HG03280 (cell line): ENCODE measurements at regions not wholly inside any gene's neighbourhood (a gene's known extent, or its start where the extent isn't known, plus 50 kb on each side); places are given as distances from the start of the nearest gene placed in this dataset.
A peak's percentile ranks its signal among the peaks of the same experiment; 100 is the strongest.
"Not testable (repeated sequence)": the region's sequence is repeated elsewhere in the genome, so short reads cannot be mapped to it uniquely, and the experiment has no call there.

Experiments
- ATAC-seq: cut with Tn5 transposase; IDR thresholded peaks from one replicate; pipeline ENCODE4 v1.9.1; 2021; ENCODE audit warnings: mild to moderate bottlenecking, moderate library complexity; ENCODE audit not compliant: unreplicated experiment

DNA sequence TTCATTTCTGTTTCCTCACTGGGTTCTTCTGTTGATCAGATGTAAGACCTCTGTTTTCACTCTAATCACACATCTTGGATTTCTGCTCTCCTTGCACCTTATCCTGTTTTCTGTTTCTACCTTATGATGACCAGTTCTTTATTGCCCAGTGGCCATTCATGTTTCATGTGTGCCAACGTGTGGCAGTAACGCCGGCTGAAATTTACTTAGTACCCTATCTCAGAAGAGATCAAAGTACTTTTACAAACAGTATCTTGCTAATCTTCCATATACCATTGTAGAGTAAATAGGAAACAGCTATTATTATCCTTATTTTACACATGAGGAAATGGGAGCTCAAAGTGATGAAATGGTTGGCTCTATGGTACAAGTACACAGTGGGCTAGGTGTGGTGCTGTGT is 74.0 kb downstream of the GATA3 start:
- ATAC-seq = no peak

DNA sequence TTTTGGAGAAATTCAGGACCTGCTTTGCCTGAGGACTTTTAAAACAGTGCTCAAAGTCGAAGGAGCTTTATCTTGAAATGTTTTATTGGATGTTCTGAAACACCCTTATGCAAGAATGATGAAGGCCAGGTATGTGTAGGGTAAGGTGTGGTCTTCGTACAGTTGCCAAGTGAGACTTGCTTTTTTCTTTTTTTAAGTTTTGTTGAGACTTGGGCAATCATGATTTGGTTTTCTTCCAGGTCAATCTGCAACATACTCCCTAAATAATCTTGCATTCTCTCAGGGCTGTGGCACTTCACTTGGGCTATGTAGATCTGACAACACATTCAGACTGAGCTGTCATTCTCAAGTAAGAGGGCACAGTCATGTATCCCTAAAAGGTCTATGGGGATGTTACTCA is 75.0 kb downstream of the GATA3 start:
- ATAC-seq = no peak

DNA sequence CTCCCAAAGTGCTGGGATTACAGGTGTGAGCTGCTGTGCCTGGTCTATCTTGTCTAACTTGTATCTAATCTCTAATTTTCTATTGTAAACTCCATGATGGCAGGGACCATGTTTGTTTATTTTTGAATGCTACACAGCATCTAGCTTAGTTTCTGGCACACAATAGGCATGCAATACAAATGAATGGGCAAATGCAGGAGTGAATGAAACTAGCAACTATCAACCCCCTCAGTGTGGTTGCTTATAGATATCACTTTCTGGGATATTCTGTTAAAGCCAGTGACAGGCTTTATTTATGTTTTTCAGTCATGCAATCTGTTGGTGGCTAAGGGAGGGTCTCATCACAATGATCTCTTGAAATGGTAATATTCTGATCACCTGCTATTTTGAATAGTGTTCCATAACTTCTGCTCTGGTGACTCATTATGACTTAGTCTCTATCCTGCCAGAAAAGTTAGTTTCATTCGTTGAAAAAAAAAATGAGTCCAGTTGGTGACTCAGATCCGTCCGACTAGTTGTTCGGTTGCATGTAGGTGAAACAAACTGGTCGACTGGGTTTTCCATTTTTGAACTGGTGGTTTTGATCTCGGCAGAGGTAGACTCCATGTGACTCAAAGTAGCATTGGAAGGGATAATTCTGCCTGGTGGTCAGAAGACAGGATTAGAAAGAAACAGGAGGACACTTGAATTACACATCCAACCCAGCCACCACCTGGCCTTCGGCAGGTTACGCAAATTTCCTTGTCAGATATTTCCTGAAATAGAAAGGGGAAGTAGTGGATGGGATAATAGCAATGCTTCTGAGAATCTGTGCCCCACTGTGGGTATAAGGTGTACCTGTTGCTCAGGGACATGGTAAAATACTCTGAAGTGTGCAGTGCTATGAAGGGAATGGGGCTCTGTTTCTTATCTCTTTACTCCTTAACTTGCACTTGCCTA is 76.8 kb downstream of the GATA3 start:
- ATAC-seq = peak; percentile 61

DNA sequence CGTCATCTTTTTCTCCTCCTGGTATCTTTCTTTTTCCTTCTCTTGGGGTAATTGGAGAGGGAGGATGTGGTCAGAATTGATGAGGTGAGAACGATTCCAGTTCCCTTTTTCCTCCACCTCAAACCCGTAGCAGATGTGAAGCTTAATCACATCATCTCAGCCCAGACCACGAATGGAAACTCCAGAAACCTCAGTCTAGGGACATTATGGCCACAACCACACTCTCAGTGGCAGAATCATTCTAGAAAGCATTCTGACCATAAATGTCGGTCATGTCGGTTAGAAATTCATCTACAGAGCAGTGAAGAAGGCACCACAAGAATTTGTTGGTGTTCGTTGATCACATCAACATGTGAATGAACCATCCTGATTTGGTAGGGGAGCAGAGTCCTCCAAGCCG is 78.7 kb downstream of the GATA3 start:
- ATAC-seq = no peak

DNA sequence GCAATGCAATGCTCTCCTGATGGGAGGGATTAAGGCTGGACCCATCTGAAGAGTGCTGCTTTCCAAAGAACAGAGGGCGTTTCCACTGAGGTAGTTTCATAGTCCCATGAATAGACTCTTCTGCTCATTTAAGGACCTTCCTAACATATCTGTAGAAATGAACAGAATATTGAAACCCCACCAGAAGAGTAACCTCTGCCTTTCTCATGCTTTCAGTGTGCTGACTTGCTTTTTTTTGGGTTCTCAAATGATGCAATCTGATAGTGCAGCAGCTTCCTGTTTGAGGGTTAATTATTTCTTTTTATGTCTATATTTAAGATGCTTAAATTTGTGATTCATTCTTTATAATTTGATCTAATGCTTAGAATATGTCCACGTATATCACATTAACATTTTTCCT is 82.2 kb downstream of the GATA3 start:
- ATAC-seq = no peak

DNA sequence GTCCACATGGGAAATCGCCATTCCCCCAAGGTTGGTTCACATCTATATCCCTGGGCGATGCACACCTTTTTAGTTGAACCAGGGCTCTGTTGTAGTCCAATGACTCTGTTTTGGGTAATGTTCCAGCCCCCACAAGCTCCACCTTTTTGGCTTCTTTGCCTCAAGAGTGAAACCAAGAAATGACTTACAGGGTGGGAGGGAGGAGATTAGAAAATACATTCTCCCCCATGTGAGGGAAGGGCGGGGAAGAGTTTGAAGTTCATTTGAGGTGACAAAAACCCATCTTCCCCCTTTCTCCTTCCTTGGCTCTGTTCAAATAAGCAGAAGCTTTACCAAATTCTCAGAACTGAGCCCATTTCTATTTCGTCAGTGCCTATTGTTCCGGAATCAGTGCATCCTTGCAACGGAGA is 82.8 kb downstream of the GATA3 start:
- no peak for ATAC-seq

DNA sequence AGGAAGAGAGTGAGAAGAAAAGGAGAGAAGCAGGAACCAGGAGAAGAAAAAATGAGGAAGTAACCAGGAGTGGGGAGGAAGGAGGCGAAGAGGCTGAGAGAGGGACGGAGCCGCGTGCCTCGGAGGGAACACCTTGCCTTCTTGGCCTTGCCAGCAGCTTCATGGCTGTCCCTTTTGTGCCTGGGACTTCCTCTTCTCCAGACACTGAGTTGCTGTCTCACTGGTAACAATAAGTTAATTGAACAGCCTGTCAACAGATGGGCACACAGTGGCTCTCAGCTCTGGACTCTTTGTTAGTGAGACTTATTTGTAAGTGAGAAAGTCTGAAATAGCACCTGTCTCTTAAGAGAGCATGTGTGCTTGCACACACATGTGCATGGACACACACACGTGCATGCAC is 83.2 kb downstream of the GATA3 start:
- ATAC-seq = no peak

DNA sequence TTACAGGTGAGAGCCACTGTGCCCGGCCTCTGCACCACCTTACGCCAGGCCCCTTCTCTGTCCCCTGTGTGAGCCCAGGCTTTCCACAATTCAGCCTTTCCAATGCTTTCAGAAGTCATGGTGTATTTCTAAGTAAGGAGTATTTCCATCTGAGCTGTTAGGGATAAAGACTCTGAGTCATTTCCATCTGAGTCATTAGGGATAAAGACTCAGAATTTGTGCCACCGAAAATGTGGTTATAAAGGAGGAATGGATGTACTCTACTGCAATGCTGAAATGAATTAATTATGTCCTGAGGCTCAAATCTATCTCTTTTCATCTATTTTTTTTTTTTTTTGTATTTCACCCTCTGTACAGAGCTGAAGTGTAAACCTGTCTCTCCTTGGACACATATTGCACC is 84.0 kb downstream of the GATA3 start:
- ATAC-seq = no peak

DNA sequence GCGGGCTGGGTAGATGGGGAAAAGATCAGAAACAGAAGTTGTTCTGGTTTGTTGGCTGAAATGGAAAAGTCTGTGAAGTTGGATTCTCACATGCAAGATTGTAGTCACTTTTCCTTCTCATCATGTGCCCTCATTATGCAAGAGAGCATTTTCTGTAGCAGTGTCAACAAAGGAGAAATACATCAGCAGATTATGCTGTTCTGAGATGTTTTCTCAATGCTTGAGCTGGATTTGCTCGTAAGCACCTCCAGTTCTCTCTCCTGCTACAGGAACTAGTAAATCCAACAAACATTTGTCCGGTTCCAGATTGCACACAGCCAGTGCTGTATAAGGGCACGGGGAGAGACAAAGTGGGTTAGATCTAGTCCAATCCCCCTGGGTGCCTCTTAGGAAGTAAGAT is 90.0 kb downstream of the GATA3 start:
- ATAC-seq = no peak

DNA sequence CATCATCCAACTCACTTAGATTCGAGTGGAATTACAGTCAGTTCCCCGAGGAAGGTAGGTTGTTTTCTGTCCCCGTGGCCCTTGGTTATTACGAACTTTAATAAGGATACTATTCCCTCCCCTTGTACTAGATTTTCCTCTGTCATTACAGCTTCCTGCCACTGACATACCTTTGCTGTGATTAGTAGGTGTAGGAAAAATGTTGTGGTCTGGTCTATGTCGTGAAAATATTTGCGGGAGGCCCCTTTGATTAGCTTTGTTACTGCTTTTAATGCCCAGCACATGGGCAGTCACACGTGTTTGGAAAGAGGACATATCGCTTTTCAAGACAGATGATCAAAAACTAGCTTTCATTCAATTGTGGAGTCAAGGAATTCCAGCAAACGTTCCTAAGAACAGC is 92.2 kb downstream of the GATA3 start:
- no peak for ATAC-seq

DNA sequence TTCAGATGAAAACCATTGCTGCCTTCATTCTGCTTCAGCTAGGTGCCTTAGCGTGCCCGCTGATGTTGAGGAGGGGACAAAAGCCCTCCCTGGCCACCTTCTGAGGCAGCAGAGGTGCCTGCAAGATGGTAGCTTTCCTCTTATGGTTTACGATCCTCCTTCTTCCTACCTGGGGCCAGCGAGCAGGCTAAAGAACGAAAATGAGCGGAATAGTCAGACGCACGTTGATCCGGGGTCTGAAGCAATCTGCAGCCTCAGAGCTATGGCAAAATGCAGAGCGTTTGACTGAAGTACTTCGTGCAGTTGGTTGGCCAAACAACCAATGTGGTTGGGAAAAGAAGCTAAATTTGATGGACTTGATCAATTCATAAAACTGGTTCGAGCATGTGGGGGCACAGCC is 95.5 kb downstream of the GATA3 start:
- no peak for ATAC-seq

DNA sequence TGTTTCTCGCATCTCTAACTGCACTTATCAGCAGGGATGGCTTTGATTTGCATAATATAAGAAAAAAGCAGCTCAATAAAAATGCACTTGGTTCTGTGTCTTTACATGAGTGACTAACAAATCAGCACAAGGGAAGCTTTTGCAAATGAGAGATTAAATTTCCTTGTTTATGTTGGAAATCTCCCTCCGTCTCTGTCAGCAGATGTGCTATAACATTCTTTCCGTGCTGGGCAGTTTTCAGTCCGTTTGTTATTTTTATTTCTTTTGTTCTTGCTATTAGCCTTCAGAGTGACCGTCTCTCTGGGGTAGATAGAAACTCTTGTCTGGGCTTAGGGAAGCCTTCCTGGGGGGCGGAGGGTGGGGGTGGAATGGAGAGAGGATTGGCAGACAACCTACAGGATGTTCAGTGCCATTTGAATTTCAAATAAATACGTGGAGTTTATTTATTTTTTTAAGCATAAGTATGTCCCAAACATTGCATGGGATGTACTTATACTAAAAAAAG is 96.0 kb downstream of the GATA3 start:
- no peak for ATAC-seq

DNA sequence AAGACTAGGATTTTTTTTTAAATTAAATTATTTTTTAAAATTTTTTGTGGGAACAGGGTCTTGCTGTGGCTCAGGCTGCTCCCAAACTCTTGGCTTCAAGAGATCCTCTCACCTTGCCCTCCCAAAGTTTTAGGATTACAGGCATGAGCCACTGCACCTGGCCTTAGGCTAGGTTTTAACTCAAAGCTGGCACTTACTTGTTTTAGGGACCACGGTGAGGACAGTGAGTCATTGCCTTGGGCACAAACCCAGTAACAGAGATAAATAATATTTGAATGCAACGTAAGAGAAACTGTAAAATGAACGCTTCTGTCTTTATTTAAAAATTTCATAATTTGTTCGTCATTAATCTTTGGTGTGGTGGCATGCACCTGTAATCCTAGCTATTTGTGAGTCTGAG is 96.6 kb downstream of the GATA3 start:
- ATAC-seq = no peak

DNA sequence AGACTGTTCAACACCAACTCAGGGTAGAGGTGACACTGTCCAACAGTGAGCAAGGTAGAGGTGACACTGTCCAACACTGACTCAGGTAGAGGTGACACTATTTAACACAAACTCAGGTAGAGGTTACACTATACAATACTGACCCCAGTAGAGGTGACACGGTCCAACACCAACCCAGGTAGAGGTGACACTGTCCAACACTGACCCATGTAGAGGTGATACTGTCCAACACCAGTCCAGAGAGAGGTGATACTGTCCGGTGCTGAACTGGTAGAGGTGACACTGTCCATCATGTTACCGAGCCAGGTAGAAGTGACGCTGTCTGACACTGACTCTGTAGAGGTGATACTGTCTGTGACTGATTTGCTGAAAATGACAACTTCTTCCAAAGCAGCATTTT is 102.4 kb downstream of the GATA3 start:
- no peak for ATAC-seq

DNA sequence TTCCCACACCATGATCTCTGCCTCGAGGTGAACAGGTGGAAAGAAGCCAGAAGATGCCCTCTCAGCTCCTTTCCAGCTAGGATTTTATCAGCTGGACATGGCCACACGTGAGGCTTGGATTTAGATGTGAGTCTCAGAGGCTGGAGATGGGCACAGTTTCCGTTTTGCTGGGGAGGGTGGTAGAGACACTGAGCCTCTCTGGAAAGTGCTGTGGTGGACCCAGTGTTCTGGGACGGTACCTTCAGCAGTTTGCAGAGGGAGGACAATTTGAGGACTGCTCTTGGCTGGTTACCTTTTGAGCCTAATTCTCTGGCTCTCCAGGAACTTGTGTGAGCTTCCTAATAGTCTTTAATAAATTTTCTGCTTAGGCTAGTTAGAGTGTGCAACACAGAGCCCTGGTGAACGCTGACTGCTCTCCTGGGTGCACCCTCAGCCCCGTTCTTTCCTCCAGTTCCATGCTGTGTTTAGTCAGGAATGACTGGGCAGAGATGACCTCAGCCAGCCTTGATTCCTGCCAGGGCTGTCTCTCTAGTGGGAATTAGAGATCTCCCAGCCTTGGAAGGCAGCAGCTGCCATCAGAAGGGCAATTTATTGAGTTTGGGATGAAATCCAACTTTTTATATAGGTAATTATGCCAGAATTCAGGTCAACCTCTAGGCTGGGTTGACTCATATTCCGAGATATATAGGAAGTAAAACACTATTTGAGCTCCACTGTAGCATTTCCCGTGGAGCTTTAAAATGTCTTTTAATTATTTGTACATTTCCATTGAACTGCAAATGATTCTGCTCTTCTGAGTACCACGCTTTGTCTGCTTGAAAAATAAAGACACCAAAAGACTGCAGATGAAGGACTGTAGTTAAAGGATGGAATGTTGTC is 103.9 kb downstream of the GATA3 start:
- ATAC-seq = no peak

DNA sequence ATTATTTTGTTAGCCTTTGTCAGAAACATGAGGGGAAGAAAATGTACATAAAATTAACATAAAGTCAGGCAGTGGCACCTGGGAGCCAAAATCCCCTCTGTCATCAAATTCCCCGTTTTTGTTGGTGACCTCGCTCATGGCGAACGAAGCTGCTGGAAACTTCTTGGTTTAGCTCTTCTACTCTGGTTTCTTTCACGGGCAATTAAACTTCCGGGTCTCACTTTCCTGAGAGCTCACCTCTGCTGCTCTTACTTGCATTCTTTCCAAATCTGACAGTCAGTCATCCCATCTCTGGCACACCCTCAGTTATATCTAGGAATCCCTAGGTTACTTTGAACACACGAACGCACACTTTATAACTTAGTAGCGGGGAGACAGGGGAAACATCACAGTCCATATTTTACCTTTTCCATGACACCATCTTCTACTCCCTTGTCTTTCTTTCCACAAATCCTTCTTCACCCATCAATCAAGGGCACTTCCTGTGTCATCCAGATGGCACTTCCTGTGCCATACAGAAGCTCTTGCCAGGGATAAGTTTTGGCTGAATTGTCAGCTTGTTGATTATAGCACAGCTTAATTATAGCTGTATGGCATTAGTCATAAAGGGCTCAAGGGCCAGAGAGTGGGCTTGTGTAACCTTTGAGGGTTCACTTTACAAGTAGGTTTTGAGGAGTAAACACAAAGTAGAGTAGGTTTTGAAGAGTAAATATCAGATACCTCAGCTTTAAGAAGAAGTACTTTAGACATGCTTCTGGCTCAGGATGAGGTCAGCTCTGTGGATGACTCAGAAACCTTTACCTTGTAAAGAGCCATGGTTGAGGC is 105.1 kb downstream of the GATA3 start:
- ATAC-seq = no peak

DNA sequence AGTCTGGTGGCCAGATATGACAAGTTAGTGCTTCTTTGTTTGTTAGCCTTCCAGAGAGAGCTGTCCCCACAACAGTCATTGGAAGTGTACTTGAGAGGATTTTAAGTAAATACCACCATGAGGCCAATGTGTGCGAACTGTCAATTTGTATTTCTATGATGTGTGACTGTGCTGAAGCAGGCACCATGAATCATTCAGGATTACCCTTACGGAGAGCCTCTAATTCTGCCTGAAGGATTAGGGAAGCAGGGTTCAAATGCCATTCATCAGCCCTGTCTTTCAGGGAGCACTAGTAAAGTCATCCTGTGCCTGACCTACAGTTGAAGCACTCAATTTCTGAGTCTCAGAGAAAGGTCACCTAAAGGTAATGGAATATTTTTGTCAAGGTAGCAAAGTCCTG is 109.3 kb downstream of the GATA3 start:
- no peak for ATAC-seq

DNA sequence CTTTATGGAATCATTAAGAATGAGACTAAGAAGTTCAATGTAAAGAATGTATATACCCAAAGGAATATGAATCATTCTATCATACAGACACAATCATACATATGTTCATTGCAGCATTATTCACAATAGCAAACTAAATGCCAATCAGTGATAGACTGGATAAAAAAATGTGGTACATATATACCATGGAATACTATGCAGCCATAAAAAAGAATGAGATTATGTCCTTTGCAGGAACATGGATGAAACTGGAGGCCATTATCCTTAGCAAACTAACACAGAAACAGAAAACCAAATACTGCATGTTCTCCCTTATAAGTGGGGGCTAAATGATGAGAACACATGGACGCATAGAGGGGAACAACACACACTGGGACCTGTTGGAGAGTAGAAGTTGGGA is 110.2 kb downstream of the GATA3 start:
- ATAC-seq = not testable (repeated sequence)

DNA sequence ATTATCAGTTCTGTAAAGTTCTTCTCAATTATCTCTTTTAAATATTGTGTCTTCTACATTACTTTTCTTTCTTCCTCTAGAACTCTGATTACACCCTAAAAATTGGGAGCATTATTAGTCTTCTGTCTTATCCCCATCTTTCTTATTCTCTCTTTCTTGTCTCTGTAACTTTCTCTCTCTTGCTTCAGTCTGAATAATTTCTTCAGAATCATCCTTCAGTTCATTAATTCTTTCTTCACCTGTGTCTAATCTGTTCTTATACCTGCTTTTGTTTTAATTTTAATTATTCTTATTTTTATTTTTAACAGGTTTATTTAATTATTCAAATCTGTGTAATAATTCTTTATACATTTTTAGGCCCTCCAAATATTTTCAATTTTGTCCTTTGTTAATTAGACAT is 114.3 kb downstream of the GATA3 start:
- no peak for ATAC-seq

DNA sequence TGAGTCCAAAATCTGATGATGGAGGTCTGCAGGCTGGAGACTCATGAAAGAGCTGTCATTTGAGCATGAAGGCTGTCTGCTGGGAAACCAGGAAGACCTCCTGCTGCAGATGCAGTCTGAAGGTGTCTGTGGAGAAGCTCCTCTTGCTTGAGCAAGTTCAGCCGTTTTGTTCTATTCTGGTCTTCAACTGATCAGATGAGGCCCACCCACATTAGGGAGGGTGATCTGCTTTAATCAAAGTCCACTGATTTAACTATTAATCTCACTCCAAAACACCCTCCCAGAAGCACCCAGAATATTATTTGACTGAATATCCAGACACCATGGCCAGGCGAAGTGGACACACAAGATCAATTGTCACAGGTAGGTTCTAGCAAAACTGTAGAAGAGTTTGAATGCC is 116.5 kb downstream of the GATA3 start:
- no peak for ATAC-seq

DNA sequence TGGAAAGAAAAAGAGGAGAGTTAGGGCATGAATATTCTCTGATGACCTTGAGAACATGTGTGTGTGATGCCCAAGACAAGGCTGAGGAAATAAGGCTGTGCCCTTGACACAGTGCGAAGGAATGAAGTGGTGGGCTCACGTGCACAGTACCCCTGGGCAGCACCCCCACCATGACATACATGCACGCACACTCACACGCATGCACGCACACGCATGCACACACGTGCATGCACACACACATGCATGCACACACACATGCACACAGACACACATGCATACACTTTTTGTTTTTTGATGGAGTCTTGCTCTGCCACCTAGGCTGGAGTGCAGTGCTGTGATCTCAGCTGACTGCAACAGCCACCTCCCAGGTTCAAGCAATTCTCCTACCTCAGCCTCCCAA is 118.1 kb downstream of the GATA3 start:
- no peak for ATAC-seq
